H1 (cell line): ENCODE measurements at regions not wholly inside any gene's neighbourhood (a gene's known extent, or its start where the extent isn't known, plus 50 kb on each side); places are given as distances from the start of the nearest gene placed in this dataset.

Experiments
- CTCF ChIA-PET: fragments of 300-600 bp; sonication (Branson Sonifier 250); formaldehyde crosslinking; loops from one replicate; lab custom pipeline; 2021; ENCODE audit not compliant: partially characterized antibody; lab: Charles Lee
- POLR2A ChIA-PET: fragments of 300-600 bp; sonication (Branson Sonifier 250); formaldehyde crosslinking; loops from one replicate; lab custom pipeline; 2021; ENCODE audit warnings: inconsistent platforms; ENCODE audit not compliant: partially characterized antibody; lab: Charles Lee
- DNase-seq, 2 experiments: peaks; one replicate each; pipeline versions ENCODE4 v3.0.0 to v3.0.0-alpha.2; 2010 to 2022; ENCODE audit warnings: low spot score in 2 of 2, low read depth in 1 of 2, mixed read lengths in 1 of 2
- FAIRE-seq: peaks from 2 replicates; lab custom pipeline; 2011; peaks lifted over from hg19 to GRCh38; lab: Jason Lieb, UNC
- H2AFZ ChIP-seq: 2 replicates; pipeline ENCODE4 v1.8.1; 2012; ENCODE audit warnings: low read length, inconsistent platforms
- H2AK5ac ChIP-seq: 2 replicates; pipeline ENCODE4 v1.6.1; 2013; ENCODE audit warnings: low read depth, low read length
- H2BK120ac ChIP-seq: replicated peaks from 2 replicates; pipeline ENCODE3; 2013; ENCODE audit warnings: low read depth, low read length, inconsistent platforms
- H2BK12ac ChIP-seq: 2 replicates; pipeline ENCODE4 v1.6.1; 2013; ENCODE audit warnings: low read depth, low read length
- H2BK15ac ChIP-seq: 2 replicates; pipeline ENCODE4 v1.6.1; 2013; ENCODE audit warnings: low read length
- H2BK20ac ChIP-seq: 2 replicates; pipeline ENCODE4 v1.6.1; 2013; ENCODE audit warnings: low read length
- H2BK5ac ChIP-seq: 2 replicates; pipeline ENCODE4 v1.6.1; 2013; ENCODE audit warnings: low read depth, low read length
- H3K14ac ChIP-seq: 2 replicates; pipeline ENCODE4 v1.6.1; 2013; ENCODE audit warnings: inconsistent platforms; ENCODE audit not compliant: insufficient read length
- H3K18ac ChIP-seq: 2 replicates; pipeline ENCODE4 v1.6.1; 2013; ENCODE audit warnings: low read length; ENCODE audit errors: extremely low read depth
- H3K23ac ChIP-seq: 2 replicates; pipeline ENCODE4 v1.6.1; 2013; ENCODE audit warnings: inconsistent platforms; ENCODE audit not compliant: insufficient read length
- H3K23me2 ChIP-seq: 2 replicates; pipeline ENCODE4 v1.6.1; 2013; ENCODE audit warnings: low read depth, low read length
- H3K27ac ChIP-seq: 2 replicates; pipeline ENCODE4 v1.6.1; 2011; ENCODE audit warnings: low read depth, low read length, inconsistent platforms
- H3K27me3 ChIP-seq, 4 experiments: replicated peaks in 1 of 4; 1 replicate in 1 of 4; 2 replicates in 3 of 4; pipeline versions ENCODE4 v1.6.1 to v1.8.1; 2011 to 2013; ENCODE audit warnings: low read length in 3 of 4, mild to moderate bottlenecking in 3 of 4, inconsistent platforms in 2 of 4, mixed read lengths in 2 of 4, moderate library complexity in 1 of 4; ENCODE audit not compliant: control insufficient read depth in 3 of 4, insufficient read depth in 3 of 4; ENCODE audit errors: extremely low read depth in 1 of 4
- H3K36me3 ChIP-seq, 4 experiments: 2 replicates each; pipeline versions ENCODE4 v1.6.1 to v1.8.1; 2011 to 2013; ENCODE audit warnings: mild to moderate bottlenecking in 4 of 4, low read length in 3 of 4, moderate library complexity in 2 of 4, control low read depth in 1 of 4, inconsistent platforms in 1 of 4; ENCODE audit not compliant: insufficient read depth in 4 of 4, control insufficient read depth in 2 of 4
- H3K4ac ChIP-seq: replicated peaks from 2 replicates; pipeline ENCODE3; 2013; ENCODE audit warnings: low read length, low read depth, mixed read lengths, inconsistent platforms; ENCODE audit not compliant: insufficient read length
- H3K4me1 ChIP-seq, 4 experiments: replicated peaks in 1 of 4; 1 replicate in 1 of 4; 2 replicates in 3 of 4; pipeline versions ENCODE4 v1.6.1 to v1.8.1; 2011 to 2013; ENCODE audit warnings: low read length in 3 of 4, inconsistent platforms in 2 of 4, mixed read lengths in 1 of 4; ENCODE audit not compliant: insufficient read depth in 4 of 4, control insufficient read depth in 3 of 4
- H3K4me2 ChIP-seq, 2 experiments: 2 replicates each; pipeline versions ENCODE4 v1.6.1 to v1.8.1; 2011 to 2013; ENCODE audit warnings: low read depth in 2 of 2, low read length in 2 of 2, control low read depth in 1 of 2, inconsistent platforms in 1 of 2, mild to moderate bottlenecking in 1 of 2; ENCODE audit not compliant: insufficient read depth in 1 of 2
- H3K4me3 ChIP-seq, 4 experiments: fragments of 200-600, 300-600 bp in 1 of 4; sonication (generic), shearing (Covaris generic), sonication (Bioruptor Twin) in 1 of 4; 2 replicates each; pipeline versions ENCODE4 v1.5.1 to v1.8.1; 2011 to 2016; ENCODE audit warnings: low read length in 4 of 4, low read depth in 3 of 4, control low read depth in 2 of 4, inconsistent platforms in 2 of 4, mild to moderate bottlenecking in 2 of 4, mixed read lengths in 1 of 4, moderate library complexity in 1 of 4; ENCODE audit not compliant: insufficient read depth in 2 of 4; ENCODE audit errors: extremely low read depth in 1 of 4
- H3K56ac ChIP-seq: replicated peaks from 2 replicates; pipeline ENCODE3; 2013; ENCODE audit warnings: low read depth, mild to moderate bottlenecking, mixed read lengths, low read length, inconsistent platforms; ENCODE audit not compliant: insufficient read length
- H3K79me1 ChIP-seq: 2 replicates; pipeline ENCODE4 v1.6.1; 2013; ENCODE audit warnings: low read depth, low read length, control low read depth
- H3K79me2 ChIP-seq, 2 experiments: 2 replicates each; pipeline versions ENCODE4 v1.6.1 to v1.8.1; 2012 to 2013; ENCODE audit warnings: low read length in 2 of 2, mild to moderate bottlenecking in 2 of 2, inconsistent platforms in 1 of 2; ENCODE audit not compliant: insufficient read depth in 2 of 2, control insufficient read depth in 1 of 2
- H3K9ac ChIP-seq, 4 experiments: replicated peaks in 1 of 4; 1 replicate in 1 of 4; 2 replicates in 3 of 4; pipeline versions ENCODE4 v1.6.1 to v1.8.1; 2011 to 2013; ENCODE audit warnings: low read depth in 3 of 4, low read length in 3 of 4, control low read depth in 2 of 4, mild to moderate bottlenecking in 2 of 4, moderate library complexity in 2 of 4, inconsistent platforms in 1 of 4; ENCODE audit errors: extremely low read depth in 1 of 4
- H3K9me3 ChIP-seq, 2 experiments: 2 replicates each; pipeline versions ENCODE4 v1.6.1 to v1.8.1; 2012 to 2013; ENCODE audit warnings: mild to moderate bottlenecking in 2 of 2, moderate library complexity in 2 of 2, control low read depth in 1 of 2, inconsistent platforms in 1 of 2, low read depth in 1 of 2, low read length in 1 of 2, mixed read lengths in 1 of 2; ENCODE audit not compliant: insufficient read depth in 2 of 2
- H4K20me1 ChIP-seq, 2 experiments: replicated peaks in 1 of 2; 2 replicates each; pipeline versions ENCODE3 to v1.8.1; 2011 to 2013; ENCODE audit warnings: inconsistent platforms in 2 of 2, low read length in 2 of 2, mild to moderate bottlenecking in 1 of 2; ENCODE audit not compliant: insufficient read depth in 2 of 2, control insufficient read depth in 1 of 2
- H4K5ac ChIP-seq: 2 replicates; pipeline ENCODE4 v1.6.1; 2013; ENCODE audit warnings: low read length, low read depth, mixed read lengths, inconsistent platforms; ENCODE audit not compliant: insufficient read length
- H4K8ac ChIP-seq: 2 replicates; pipeline ENCODE4 v1.8.0; 2013; ENCODE audit warnings: mild to moderate bottlenecking, moderate library complexity, low read length, inconsistent platforms; ENCODE audit not compliant: insufficient read depth; ENCODE audit errors: extremely low read depth
- H4K91ac ChIP-seq: replicated peaks from 2 replicates; pipeline ENCODE3; 2013; ENCODE audit warnings: low read length, mixed read lengths, inconsistent platforms; ENCODE audit not compliant: insufficient read length
- BCL11A ChIP-seq, 2 experiments: IDR thresholded peaks; one replicate each; pipeline ENCODE4 v1.6.1; 2011; ENCODE audit warnings: low read depth in 2 of 2, low read length in 2 of 2, mild to moderate bottlenecking in 2 of 2
- CHD1 ChIP-seq: IDR thresholded peaks from 2 replicates; pipeline ENCODE4 v1.6.1; 2012; ENCODE audit warnings: low read depth, low read length, improper control_type of control experiment
- GTF2F1 ChIP-seq: IDR thresholded peaks from 2 replicates; pipeline ENCODE4 v1.6.1; 2012; ENCODE audit warnings: low read depth, low read length, improper control_type of control experiment, borderline replicate concordance
- JUND ChIP-seq: IDR thresholded peaks from 2 replicates; pipeline ENCODE4 v1.6.1; 2011; ENCODE audit warnings: mild to moderate bottlenecking, improper control_type of control experiment, low read length
- PHF8 ChIP-seq: fragments of 200-600 bp; sonication (generic); conservative IDR thresholded peaks from 2 replicates; pipeline ENCODE4 v1.7.1; 2012; ENCODE audit warnings: low read depth, mild to moderate bottlenecking, inconsistent platforms, low read length, moderate library complexity
- POLR2AphosphoS5 ChIP-seq: IDR thresholded peaks from 2 replicates; pipeline ENCODE4 v1.6.1; 2011; ENCODE audit warnings: low read depth, low read length
- ZNF274 ChIP-seq: IDR thresholded peaks from 2 replicates; pipeline ENCODE4 v1.7.0; 2012; ENCODE audit warnings: low read length, borderline replicate concordance; ENCODE audit errors: extremely low read depth
- WGBS, 2 experiments: shearing (Covaris generic) in 1 of 2; methylation state at CpG; one replicate each; pipeline versions ENCODE4 v1.1.6 to v1.1.7; 2013 to 2015; ENCODE audit warnings: low lambda C conversion rate in 2 of 2, mixed read lengths in 2 of 2, inconsistent platforms in 1 of 2, low coverage in 1 of 2, missing lambda C conversion rate in 1 of 2; ENCODE audit not compliant: insufficient replicate concordance in 2 of 2, insufficient coverage in 1 of 2, insufficient read length in 1 of 2; ENCODE audit errors: extremely low coverage in 1 of 2, missing lambda C conversion rate in 1 of 2; 5-methylcytosine and 5-hydroxymethylcytosine counted together
- TF ChIP-seq, protein P1 (sequence below): IDR thresholded peaks from 2 replicates; pipeline ENCODE4 v1.6.1; 2012; ENCODE audit warnings: inconsistent platforms
- TF ChIP-seq, protein P2 (sequence below): IDR thresholded peaks from 2 replicates; pipeline ENCODE4 v1.6.1; 2012; ENCODE audit warnings: inconsistent platforms

DNA sequence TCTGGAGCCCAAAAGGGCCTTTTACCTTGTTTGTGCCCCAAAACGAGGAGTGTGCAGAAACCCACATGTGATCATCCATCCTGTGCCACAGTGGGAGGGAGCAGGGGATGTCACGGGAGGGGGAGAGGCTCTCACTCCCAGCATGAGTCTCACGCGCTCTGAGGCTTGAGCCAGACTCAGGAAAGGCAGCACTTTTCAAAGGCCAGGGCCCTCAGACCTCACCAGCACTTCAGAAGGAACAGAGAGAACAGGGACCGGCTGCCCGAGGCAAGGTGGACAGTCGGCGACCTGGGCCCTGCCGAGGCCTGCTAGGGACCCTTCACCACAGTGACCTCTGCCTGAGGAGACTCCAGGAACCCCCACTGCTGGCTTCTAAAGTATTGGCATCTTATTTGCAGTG, 71.7 kb upstream of the WASF3 start:
- Histone ChIP-seq H2AFZ (0 out of 2 replicates have a peak overlapping the region, but pooled peaks have one; percentile 42), H3K9ac (no peak overlapping the region)
- TF ChIP-seq, protein P1, sequence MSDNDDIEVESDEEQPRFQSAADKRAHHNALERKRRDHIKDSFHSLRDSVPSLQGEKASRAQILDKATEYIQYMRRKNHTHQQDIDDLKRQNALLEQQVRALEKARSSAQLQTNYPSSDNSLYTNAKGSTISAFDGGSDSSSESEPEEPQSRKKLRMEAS: no peak
- TF ChIP-seq CHD1 (no peak), GTF2F1 (no peak), ZNF274 (no peak), BCL11A (IDR thresholded peaks at IDR 0.05; ENCODE audit: low read depth in 2 of 2, low read length in 2 of 2) (no peak), JUND (no peak), PHF8 (no peak), POLR2AphosphoS5 (no peak)
- TF ChIP-seq, protein P2, sequence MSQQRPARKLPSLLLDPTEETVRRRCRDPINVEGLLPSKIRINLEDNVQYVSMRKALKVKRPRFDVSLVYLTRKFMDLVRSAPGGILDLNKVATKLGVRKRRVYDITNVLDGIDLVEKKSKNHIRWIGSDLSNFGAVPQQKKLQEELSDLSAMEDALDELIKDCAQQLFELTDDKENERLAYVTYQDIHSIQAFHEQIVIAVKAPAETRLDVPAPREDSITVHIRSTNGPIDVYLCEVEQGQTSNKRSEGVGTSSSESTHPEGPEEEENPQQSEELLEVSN: no peak

More for the DNA sequence above, 71.7 kb upstream of the WASF3 start:
- DNase-seq (no peak), FAIRE-seq (no peak)
- Histone ChIP-seq H4K8ac (no peak overlapping the region), H3K79me2 (no peaks in the 10 kb centered on the region), H2BK20ac (no peak overlapping the region), H4K5ac (no peak overlapping the region), H3K36me3 (no peaks in the 10 kb centered on the region), H2BK5ac (no peak overlapping the region), H4K91ac (no peak overlapping the region), H3K18ac (no peak overlapping the region), H4K20me1 (no peaks in the 10 kb centered on the region), H3K4me1 (0 out of 7 replicates have a peak, but pooled peaks cover 0 to 3% (median 0%) of the 10 kb centered on the region in 4 experiments), H3K4ac (no peak overlapping the region), H3K4me3 (no peak overlapping the region), H3K9me3 (no peaks in the 10 kb centered on the region), H3K23me2 (no peaks in the 10 kb centered on the region), H2AK5ac (no peak overlapping the region), H2BK12ac (no peak overlapping the region; the same call in 1 of the 2 replicates), H3K14ac (no peak overlapping the region), H3K79me1 (no peaks in the 10 kb centered on the region), H3K23ac (no peak overlapping the region), H3K56ac (no peak overlapping the region), H2BK15ac (no peak overlapping the region), H3K4me2 (no peak overlapping the region), H3K27ac (no peak overlapping the region), H2BK120ac (no peak overlapping the region), H3K27me3 (no peaks in the 10 kb centered on the region)
- POLR2A ChIA-PET: no interaction called here
- 80% methylated on average over 9 of the region's 9 CpGs; no CpG with 5 or more reads in 1 of the 2 experiments for WGBS, 2 experiments
- CTCF ChIA-PET: interaction anchor here (1.0 to 16.0 kb wide), 2 partner anchors 13 to 212 kb away, joined by 3 to 168 read pairs; no protein-coding TSS in a partner anchor
